ENCODE measurements at regions not wholly inside any gene's neighbourhood (a gene's known extent, or its start where the extent isn't known, plus 50 kb on each side); places are given as distances from the start of the nearest gene placed in this dataset.
"Not testable (repeated sequence)": the region's sequence is repeated elsewhere in the genome, so short reads cannot be mapped to it uniquely, and the experiment has no call there.

- no peaks in the 10 kb centered on the region for H3K4me1 ChIP-seq
- peaks cover 0 to 11% (median 0%) of the 10 kb centered on the region in 11 donors for H3K9me3 ChIP-seq
- intact Hi-C loops (cut with DNase I) = no loop called here
- no peak for DNase-seq
- no peak overlapping the region for H3K27ac ChIP-seq
- no peaks in the 10 kb centered on the region for H3K36me3 ChIP-seq
- 26 to 34% methylated on average over 2 of the region's 2 CpGs for WGBS, 2 donors
- ATAC-seq = no peak
- no peaks in the 10 kb centered on the region for H3K27me3 ChIP-seq
- TF ChIP-seq CTCF (IDR thresholded peaks at IDR 0.05) = no peak
- no peak overlapping the region for H3K4me3 ChIP-seq
Observed at GRCh38 chrX:144592036-144592435, 655.3 kb upstream of the SPANXN1 start.

- no peaks in the 10 kb centered on the region for H3K4me1 ChIP-seq
- no peak for DNase-seq
- H3K27ac ChIP-seq = no peak overlapping the region
- WGBS, 2 donors = 81 to 88% methylated on average over 2 of the region's 2 CpGs
- TF ChIP-seq CTCF (IDR thresholded peaks at IDR 0.05) = no peak
- intact Hi-C loops (cut with DNase I) = no loop called here
- ATAC-seq = no peak
- H3K4me3 ChIP-seq = no peak overlapping the region
- H3K9me3 ChIP-seq = no peaks in the 10 kb centered on the region
- H3K27me3 ChIP-seq = no peaks in the 10 kb centered on the region
- H3K36me3 ChIP-seq = no peaks in the 10 kb centered on the region
Observed at GRCh38 chrX:144601010-144601409, 646.3 kb upstream of the SPANXN1 start.

GRCh38 chrX:144612076-144612475, 635.2 kb upstream of the SPANXN1 start:
- Histone ChIP-seq H3K27me3 (no peaks in the 10 kb centered on the region), H3K9me3 (no peaks in the 10 kb centered on the region), H3K4me3 (no peak overlapping the region), H3K27ac (no peak overlapping the region), H3K4me1 (no peaks in the 10 kb centered on the region), H3K36me3 (no peaks in the 10 kb centered on the region)
- intact Hi-C loops (cut with DNase I) = no loop called here
- TF ChIP-seq CTCF (IDR thresholded peaks at IDR 0.05) = no peak
- no peak for DNase-seq
- no peak for ATAC-seq
- WGBS, 2 donors = 62 to 64% methylated on average over 4 of the region's 4 CpGs

- Histone ChIP-seq H3K27me3 (no peaks in the 10 kb centered on the region), H3K4me1 (no peaks in the 10 kb centered on the region), H3K36me3 (no peaks in the 10 kb centered on the region), H3K4me3 (no peak overlapping the region), H3K9me3 (no peaks in the 10 kb centered on the region), H3K27ac (no peak overlapping the region)
- DNase-seq (no peak), ATAC-seq (no peak)
- no peak for TF ChIP-seq CTCF (IDR thresholded peaks at IDR 0.05)
- intact Hi-C loops (cut with DNase I) = no loop called here
- 54% methylated on average over 4 of the region's 4 CpGs for WGBS, 2 donors
Observed at GRCh38 chrX:144616317-144616716, 631.0 kb upstream of the SPANXN1 start.

- intact Hi-C loops (cut with DNase I) = no loop called here
- Histone ChIP-seq H3K27me3 (no peaks in the 10 kb centered on the region), H3K4me1 (no peaks in the 10 kb centered on the region), H3K36me3 (no peaks in the 10 kb centered on the region), H3K4me3 (no peak overlapping the region), H3K9me3 (no peaks in the 10 kb centered on the region), H3K27ac (no peak overlapping the region)
- DNase-seq (no peak), ATAC-seq (no peak)
- 61 to 68% methylated on average over 3 of the region's 3 CpGs for WGBS, 2 donors
- TF ChIP-seq CTCF (IDR thresholded peaks at IDR 0.05) = no peak
Observed at GRCh38 chrX:144627947-144628346, 619.4 kb upstream of the SPANXN1 start.

- H3K36me3 ChIP-seq; ATAC-seq; H3K9me3 ChIP-seq; H3K4me3 ChIP-seq; H3K27ac ChIP-seq; intact Hi-C loops (cut with DNase I); H3K4me1 ChIP-seq; DNase-seq; H3K27me3 ChIP-seq: not testable (repeated sequence)
- 80 to 87% methylated on average over 7 to 8 of the region's 8 CpGs for WGBS, 2 donors
Observed at GRCh38 chrX:144634451-144634850, 612.9 kb upstream of the SPANXN1 start.

Data from heart right ventricle (tissue), 16 donors.